ENCODE measurements at regions not wholly inside any gene's neighbourhood (a gene's known extent, or its start where the extent isn't known, plus 50 kb on each side); places are given as distances from the start of the nearest gene placed in this dataset.

DNA sequence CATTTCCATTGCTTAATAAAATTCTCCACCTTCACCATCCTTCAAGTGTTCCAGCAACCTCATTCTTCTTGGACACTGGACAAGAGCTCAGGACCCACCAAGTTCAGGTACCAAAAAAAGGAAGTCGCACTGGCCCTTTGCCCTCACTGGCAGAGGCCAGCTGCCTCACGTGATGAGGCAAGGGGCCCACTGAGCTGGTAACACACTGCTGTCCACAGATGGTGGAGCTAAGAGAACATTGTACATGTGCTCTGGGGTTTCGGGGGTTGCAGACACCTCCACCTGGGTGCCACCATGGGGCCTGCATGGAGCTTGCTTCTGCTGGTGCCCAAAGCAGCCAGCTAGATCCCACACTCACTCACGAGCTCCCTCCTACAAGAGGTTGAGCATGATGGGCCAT, 71.3 kb downstream of the SCG2 start:
- TF ChIP-seq, protein P1, sequence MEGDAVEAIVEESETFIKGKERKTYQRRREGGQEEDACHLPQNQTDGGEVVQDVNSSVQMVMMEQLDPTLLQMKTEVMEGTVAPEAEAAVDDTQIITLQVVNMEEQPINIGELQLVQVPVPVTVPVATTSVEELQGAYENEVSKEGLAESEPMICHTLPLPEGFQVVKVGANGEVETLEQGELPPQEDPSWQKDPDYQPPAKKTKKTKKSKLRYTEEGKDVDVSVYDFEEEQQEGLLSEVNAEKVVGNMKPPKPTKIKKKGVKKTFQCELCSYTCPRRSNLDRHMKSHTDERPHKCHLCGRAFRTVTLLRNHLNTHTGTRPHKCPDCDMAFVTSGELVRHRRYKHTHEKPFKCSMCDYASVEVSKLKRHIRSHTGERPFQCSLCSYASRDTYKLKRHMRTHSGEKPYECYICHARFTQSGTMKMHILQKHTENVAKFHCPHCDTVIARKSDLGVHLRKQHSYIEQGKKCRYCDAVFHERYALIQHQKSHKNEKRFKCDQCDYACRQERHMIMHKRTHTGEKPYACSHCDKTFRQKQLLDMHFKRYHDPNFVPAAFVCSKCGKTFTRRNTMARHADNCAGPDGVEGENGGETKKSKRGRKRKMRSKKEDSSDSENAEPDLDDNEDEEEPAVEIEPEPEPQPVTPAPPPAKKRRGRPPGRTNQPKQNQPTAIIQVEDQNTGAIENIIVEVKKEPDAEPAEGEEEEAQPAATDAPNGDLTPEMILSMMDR (IDR thresholded peaks at IDR 0.05; ENCODE audit: borderline replicate concordance, insufficient read depth, low read depth, low read length): no peak

DNA sequence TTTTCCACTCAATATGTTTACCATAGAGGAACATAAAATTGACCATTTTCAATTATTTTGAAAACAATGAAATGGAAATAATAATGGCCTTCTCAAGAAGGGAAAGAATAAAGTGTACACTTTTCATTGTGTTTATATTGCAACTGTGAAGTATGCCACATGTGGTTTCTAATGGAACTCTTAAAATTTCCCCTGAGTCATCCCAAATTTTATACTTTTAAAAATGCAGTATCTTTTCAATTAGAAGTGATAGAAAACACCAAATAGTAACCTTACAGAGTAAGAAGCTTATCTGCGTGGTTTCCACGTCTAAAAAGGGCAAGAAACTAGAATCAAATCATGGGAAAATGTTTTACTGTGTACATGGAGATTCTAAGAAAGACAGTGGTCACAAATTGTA, 70.0 kb downstream of the SCG2 start:
- TF ChIP-seq, protein P1 (IDR thresholded peaks at IDR 0.05; ENCODE audit: borderline replicate concordance, insufficient read depth, low read depth, low read length): no peak
- no peak overlapping the region for H3K4me3 ChIP-seq (ENCODE audit: low read depth, low read length)

More for the DNA sequence above, 71.3 kb downstream of the SCG2 start:
- H3K4me3 ChIP-seq (ENCODE audit: low read depth, low read length): no peak overlapping the region

DNA sequence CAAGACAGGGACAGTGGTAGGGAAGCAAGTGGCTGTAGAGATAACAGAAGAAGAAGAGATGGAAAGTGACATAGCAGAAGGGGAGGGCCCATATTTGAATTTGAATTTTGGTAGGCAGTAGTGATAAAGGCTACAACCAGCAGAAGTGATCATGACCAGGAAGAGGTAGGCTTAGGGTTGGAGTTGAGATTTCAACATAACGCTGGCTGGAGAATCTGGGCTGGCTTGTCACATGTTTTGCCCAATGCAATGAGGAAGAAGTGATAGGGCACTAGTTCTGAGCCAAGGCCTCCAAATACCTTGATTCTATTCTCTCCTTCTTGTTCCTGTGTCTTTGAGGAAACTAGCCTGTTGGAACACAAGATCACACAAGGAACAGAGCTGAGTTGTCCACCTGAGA, 69.4 kb downstream of the SCG2 start:
- no peak overlapping the region for H3K4me3 ChIP-seq (ENCODE audit: low read depth, low read length)
- TF ChIP-seq, protein P1 (IDR thresholded peaks at IDR 0.05; ENCODE audit: borderline replicate concordance, insufficient read depth, low read depth, low read length): no peak

DNA sequence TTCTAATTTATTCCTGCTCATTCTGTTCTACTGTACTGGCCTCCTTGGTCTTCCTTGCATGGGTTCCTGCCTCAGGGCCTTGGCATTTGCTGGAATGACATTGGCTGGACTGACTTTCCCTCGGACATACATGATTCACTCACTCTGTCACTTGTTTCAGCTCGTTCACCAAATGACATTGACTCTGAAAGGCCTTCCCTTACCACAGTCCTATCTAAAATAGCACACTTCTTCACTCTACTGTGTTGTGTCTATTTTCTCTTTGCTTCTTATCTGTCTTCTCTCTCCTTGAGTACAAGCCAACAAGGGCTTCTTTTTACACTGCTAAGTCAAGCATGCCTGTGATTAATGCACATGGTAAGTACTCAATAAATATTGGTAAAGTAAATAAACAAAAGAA, 65.6 kb downstream of the SCG2 start:
- TF ChIP-seq, protein P1 (IDR thresholded peaks at IDR 0.05; ENCODE audit: borderline replicate concordance, insufficient read depth, low read depth, low read length): no peak
- H3K4me3 ChIP-seq (ENCODE audit: low read depth, low read length): no peak overlapping the region

DNA sequence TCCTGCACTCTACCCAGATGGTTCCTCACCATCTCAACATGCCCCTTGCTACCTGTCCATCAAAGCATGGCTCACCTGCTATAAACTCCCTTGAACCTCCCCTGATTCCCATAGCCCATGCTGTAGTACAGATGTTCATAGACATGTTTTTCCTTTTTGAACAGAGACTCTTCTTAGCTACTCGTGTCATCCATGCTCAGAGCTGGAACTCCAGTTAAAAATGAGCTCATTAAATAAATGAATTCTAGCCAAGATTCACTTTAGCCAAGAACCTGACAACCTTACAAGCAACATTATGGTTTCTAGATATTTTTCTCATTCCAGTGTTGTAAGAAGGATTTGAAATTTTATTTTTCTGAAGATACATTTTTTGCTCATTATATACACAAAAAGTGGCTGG, 65.0 kb downstream of the SCG2 start:
- TF ChIP-seq, protein P1 (IDR thresholded peaks at IDR 0.05; ENCODE audit: borderline replicate concordance, insufficient read depth, low read depth, low read length): no peak
- H3K4me3 ChIP-seq (ENCODE audit: low read depth, low read length): no peak overlapping the region

DNA sequence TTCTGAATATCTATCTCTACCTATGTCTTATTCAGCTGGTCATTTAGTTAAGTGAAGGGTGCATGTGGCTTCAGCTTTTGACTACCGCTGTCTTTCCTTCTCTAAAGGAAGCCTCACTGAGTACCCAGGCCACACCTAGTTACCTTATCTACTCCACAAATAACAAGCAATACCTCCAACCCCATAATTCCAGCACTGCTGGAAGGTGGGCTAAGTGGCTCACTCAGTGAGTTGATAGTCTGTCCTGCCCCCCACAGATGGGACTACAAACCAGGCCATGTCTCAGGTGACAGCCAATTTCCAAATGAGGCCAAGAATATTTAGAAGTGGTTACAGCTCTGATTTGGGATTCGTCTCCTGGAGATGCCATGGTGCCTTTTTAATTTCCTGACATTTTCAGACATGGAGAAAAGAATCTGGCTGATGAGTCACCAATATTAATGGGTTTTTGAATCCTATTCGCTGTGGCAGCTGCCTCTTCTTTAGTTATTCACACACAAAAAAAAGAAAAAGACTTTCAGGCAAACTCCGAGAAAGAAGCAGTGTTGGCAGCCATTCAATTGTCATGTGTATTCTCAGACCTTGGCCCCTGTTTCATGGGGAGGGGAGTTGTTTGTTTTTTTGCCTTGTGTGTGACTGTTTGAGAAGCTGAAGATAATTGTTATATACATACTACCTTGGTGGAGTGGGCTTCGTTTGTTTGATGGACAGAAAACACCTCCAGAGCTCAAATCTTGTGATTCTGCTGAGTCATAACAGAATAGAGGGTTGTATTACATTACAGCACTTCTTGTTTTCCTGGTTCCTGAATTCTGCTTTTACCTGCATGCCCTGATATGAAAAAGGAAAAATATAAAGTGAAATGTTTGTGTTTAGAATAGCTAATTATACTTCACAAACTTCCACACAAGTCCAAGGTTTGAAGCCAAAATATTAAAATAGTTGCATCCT, 64.2 kb downstream of the SCG2 start:
- no peak overlapping the region for H3K4me3 ChIP-seq (ENCODE audit: low read depth, low read length)
- TF ChIP-seq, protein P1 (IDR thresholded peaks at IDR 0.05; ENCODE audit: borderline replicate concordance, insufficient read depth, low read depth, low read length): no peak

DNA sequence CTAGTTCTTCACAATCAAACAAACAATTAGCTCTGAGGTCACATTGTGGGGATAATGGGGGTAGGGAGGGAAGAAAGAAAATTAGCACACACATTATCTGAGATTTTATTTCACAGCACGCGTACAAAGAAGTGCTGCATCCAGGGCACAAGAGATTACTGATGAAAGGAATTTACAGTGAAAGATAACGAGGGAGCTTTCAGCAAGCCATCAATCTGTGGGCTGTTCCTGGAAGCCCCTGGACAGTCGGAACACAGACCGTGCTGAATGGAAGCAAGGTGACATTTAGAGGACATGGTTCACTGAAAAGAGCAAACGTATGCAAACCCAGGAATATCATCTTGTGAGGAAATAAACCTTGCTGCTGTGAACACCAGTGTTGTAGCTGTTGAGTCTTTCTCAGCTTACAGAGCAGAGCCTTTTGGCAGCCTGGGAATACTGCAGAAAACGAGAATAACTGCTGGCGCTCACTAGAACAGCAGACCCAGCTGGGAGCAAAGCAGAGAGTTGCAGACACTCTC, 63.2 kb downstream of the SCG2 start:
- TF ChIP-seq, protein P1 (IDR thresholded peaks at IDR 0.05; ENCODE audit: borderline replicate concordance, insufficient read depth, low read depth, low read length): no peak
- no peak overlapping the region for H3K4me3 ChIP-seq (ENCODE audit: low read depth, low read length)
